Left forelimb (tissue), 1 donor: ENCODE measurements at regions not wholly inside any gene's neighbourhood (a gene's known extent, or its start where the extent isn't known, plus 50 kb on each side); places are given as distances from the start of the nearest gene placed in this dataset.

Experiments
- DNase-seq: peaks from one replicate; pipeline ENCODE4 v3.0.0-alpha.2; 2018; ENCODE audit warnings: low spot score

GRCh38 chr17:36816214-36816906, 120.9 kb upstream of the LHX1 start:
- no peak for DNase-seq

- DNase-seq, result no peak
Observed at GRCh38 chr17:36816907-36817288, 120.4 kb upstream of the LHX1 start.

- no peak for DNase-seq
Observed at GRCh38 chr17:36817483-36818048, 119.7 kb upstream of the LHX1 start.

GRCh38 chr17:36818134-36818825, 119.0 kb upstream of the LHX1 start:
- no peak for DNase-seq

GRCh38 chr17:36823850-36824677, 113.2 kb upstream of the LHX1 start:
- no peak for DNase-seq

- no peak for DNase-seq
Observed at GRCh38 chr17:36824678-36825101, 112.6 kb upstream of the LHX1 start.

GRCh38 chr17:36825113-36825512, 112.2 kb upstream of the LHX1 start:
- no peak for DNase-seq

GRCh38 chr17:36825521-36825920, 111.8 kb upstream of the LHX1 start:
- DNase-seq, result no peak

- DNase-seq, result no peak
Observed at GRCh38 chr17:36825951-36826350, 111.3 kb upstream of the LHX1 start.

- DNase-seq, result no peak
Observed at GRCh38 chr17:36827081-36827480, 110.2 kb upstream of the LHX1 start.

GRCh38 chr17:36829676-36830075, 107.6 kb upstream of the LHX1 start:
- no peak for DNase-seq

- DNase-seq, result no peak
Observed at GRCh38 chr17:36833279-36833678, 104.0 kb upstream of the LHX1 start.

GRCh38 chr17:36835036-36835435, 102.2 kb upstream of the LHX1 start:
- no peak for DNase-seq

- no peak for DNase-seq
Observed at GRCh38 chr17:36837195-36837938, 99.9 kb upstream of the LHX1 start.

GRCh38 chr17:36837939-36838272, 99.4 kb upstream of the LHX1 start:
- no peak for DNase-seq

GRCh38 chr17:36839256-36839655, 98.0 kb upstream of the LHX1 start:
- DNase-seq, result no peak

GRCh38 chr17:36840796-36841195, 96.5 kb upstream of the LHX1 start:
- no peak for DNase-seq

- DNase-seq, result no peak
Observed at GRCh38 chr17:36842231-36842819, 95.0 kb upstream of the LHX1 start.

GRCh38 chr17:36842963-36843558, 94.2 kb upstream of the LHX1 start:
- DNase-seq, result no peak

- no peak for DNase-seq
Observed at GRCh38 chr17:36844013-36844412, 93.3 kb upstream of the LHX1 start.

GRCh38 chr17:36844601-36845000, 92.7 kb upstream of the LHX1 start:
- DNase-seq, result no peak
